CD4-positive, alpha-beta T cell treated with Interleukin-1 beta for 1 hour (primary cell): ENCODE measurements at regions not wholly inside any gene's neighbourhood (a gene's known extent, or its start where the extent isn't known, plus 50 kb on each side); places are given as distances from the start of the nearest gene placed in this dataset.
"Not testable (repeated sequence)": the region's sequence is repeated elsewhere in the genome, so short reads cannot be mapped to it uniquely, and the experiment has no call there.

Experiments
- DNase-seq, 2 donors: peaks; one replicate each; pipeline ENCODE4 v3.0.0-alpha.2; 2020 to 2022

GRCh38 chrX:77167993-77168392, 279.2 kb upstream of the FGF16 start:
- no peak for DNase-seq

GRCh38 chrX:77174680-77175519, 272.3 kb upstream of the FGF16 start:
- DNase-seq, result no peak

- no peak for DNase-seq
Observed at GRCh38 chrX:77200663-77201062, 246.5 kb upstream of the FGF16 start.

GRCh38 chrX:77223046-77223445, 224.1 kb upstream of the FGF16 start:
- no peak for DNase-seq

GRCh38 chrX:77264490-77264889, 182.7 kb upstream of the FGF16 start:
- DNase-seq, result no peak

- DNase-seq, result no peak
Observed at GRCh38 chrX:77275392-77275791, 171.8 kb upstream of the FGF16 start.

- DNase-seq, result no peak
Observed at GRCh38 chrX:77276742-77277141, 170.4 kb upstream of the FGF16 start.

- DNase-seq, result no peak
Observed at GRCh38 chrX:77277911-77278310, 169.3 kb upstream of the FGF16 start.

GRCh38 chrX:77279373-77279772, 167.8 kb upstream of the FGF16 start:
- not testable (repeated sequence) for DNase-seq

GRCh38 chrX:77293331-77293995, 153.7 kb upstream of the FGF16 start:
- DNase-seq, result no peak

- no peak for DNase-seq
Observed at GRCh38 chrX:77298296-77298695, 148.9 kb upstream of the FGF16 start.

GRCh38 chrX:77298790-77299189, 148.4 kb upstream of the FGF16 start:
- no peak for DNase-seq

- no peak for DNase-seq
Observed at GRCh38 chrX:77299549-77299948, 147.6 kb upstream of the FGF16 start.

- no peak for DNase-seq
Observed at GRCh38 chrX:77342004-77342403, 105.2 kb upstream of the FGF16 start.

GRCh38 chrX:77346859-77347258, 100.3 kb upstream of the FGF16 start:
- DNase-seq, result no peak

GRCh38 chrX:77347572-77347971, 99.6 kb upstream of the FGF16 start:
- DNase-seq, result no peak

GRCh38 chrX:77389891-77390290, 57.3 kb upstream of the FGF16 start:
- DNase-seq, result no peak

GRCh38 chrX:77390365-77390764, 56.8 kb upstream of the FGF16 start:
- not testable (repeated sequence) for DNase-seq

- no peak for DNase-seq
Observed at GRCh38 chrX:77396781-77397180, 50.4 kb upstream of the FGF16 start.
